Memory B cell (primary cell): ENCODE measurements at regions not wholly inside any gene's neighbourhood (a gene's known extent, or its start where the extent isn't known, plus 50 kb on each side); places are given as distances from the start of the nearest gene placed in this dataset.
"Not testable (repeated sequence)": the region's sequence is repeated elsewhere in the genome, so short reads cannot be mapped to it uniquely, and the experiment has no call there.

ENCODE experiments used
- ATAC-seq: fragments of 150-1000 bp; cut with Tn5 transposase; 2 replicates; pipeline ENCODE4 v1.10.0; 2021; ENCODE audit warnings: low read depth, mild to moderate bottlenecking, moderate library complexity
- DNase-seq, 2 donors: peaks; one replicate each; pipeline ENCODE4 v3.0.0; 2022; ENCODE audit warnings: low spot score in 2 of 2
- H3K27ac Mint-ChIP-seq: one replicate; pipeline ENCODE4 v1.8.0; 2022; ENCODE audit warnings: mild to moderate bottlenecking, moderate library complexity, mixed read lengths
- H3K27me3 Mint-ChIP-seq: one replicate; pipeline ENCODE4 v1.8.0; 2022; ENCODE audit warnings: mixed read lengths
- H3K36me3 Mint-ChIP-seq: one replicate; pipeline ENCODE4 v1.8.0; 2022; ENCODE audit warnings: mild to moderate bottlenecking, mixed read lengths
- H3K4me1 Mint-ChIP-seq: one replicate; pipeline ENCODE4 v1.8.0; 2022; ENCODE audit warnings: mixed read lengths
- H3K4me3 Mint-ChIP-seq: one replicate; pipeline ENCODE4 v1.8.0; 2022; ENCODE audit warnings: mild to moderate bottlenecking, moderate library complexity, mixed read lengths
- H3K9me3 Mint-ChIP-seq: one replicate; pipeline ENCODE4 v1.8.0; 2022; ENCODE audit warnings: mixed read lengths

DNA sequence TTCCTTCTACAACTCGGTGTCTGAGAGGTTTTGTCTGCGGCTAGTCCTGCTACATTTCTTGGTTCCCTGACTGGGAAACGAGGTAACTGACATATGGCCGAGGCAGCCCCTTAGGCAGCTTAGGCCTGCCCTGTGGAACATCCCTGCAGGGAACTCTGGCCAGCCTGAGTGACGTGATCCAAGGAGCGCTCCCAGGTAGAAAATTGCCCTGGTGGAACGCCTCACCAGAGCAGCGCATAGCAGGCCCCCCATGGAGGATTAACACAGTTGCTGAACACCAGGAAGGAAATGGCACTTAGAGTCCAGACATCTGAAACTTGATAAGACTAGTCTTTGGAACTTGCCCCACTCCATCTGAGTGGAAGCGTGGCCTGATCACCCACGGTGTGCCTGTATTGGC lies 837.4 kb upstream of the NDST4 start:
- Mint-ChIP-seq H3K36me3 (no peaks in the 10 kb centered on the region), H3K9me3 (no peaks in the 10 kb centered on the region), H3K27ac (no peak overlapping the region), H3K4me3 (no peak overlapping the region), H3K27me3 (no peaks in the 10 kb centered on the region), H3K4me1 (no peaks in the 10 kb centered on the region)
- DNase-seq: no peak
- ATAC-seq: no peak

DNA sequence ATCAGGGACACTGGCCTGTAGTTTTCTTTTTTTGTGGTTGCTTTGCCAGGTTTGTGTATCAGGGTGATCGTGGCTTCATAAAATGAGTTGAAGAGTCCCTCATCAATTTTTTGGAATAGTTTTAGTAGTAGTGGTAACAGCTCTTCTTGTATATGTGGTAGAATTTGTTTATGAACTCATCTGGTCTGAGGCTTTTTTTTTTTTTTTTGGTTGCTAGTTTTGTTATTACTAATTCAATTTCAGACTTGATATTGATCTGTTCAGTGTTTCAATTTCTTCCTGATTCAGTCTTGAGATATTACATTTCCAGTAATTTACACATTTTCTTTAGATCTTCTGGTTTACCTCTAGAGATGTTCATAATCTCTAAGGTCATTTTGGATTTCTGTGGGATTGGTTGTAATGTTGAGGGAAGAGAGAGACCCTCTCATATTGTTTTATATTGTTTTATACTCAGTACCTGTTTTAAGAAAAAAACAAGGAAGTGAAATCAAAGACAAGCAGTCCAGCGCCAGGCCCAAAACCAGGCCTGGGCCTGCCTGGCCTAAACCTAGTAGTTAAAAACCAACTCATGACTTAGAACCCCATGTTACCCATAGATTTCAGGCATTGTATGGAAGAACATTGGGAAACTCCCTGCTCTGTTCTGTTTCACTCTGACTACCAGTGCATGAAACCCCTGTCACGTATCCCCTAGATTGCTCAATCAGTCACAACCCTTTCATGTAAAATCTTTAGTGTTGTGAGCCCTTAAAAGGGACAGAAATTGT lies 836.7 kb upstream of the NDST4 start:
- not testable (repeated sequence) for H3K9me3 Mint-ChIP-seq, H3K4me3 Mint-ChIP-seq, ATAC-seq, H3K36me3 Mint-ChIP-seq, H3K27me3 Mint-ChIP-seq, H3K4me1 Mint-ChIP-seq, H3K27ac Mint-ChIP-seq, DNase-seq

DNA sequence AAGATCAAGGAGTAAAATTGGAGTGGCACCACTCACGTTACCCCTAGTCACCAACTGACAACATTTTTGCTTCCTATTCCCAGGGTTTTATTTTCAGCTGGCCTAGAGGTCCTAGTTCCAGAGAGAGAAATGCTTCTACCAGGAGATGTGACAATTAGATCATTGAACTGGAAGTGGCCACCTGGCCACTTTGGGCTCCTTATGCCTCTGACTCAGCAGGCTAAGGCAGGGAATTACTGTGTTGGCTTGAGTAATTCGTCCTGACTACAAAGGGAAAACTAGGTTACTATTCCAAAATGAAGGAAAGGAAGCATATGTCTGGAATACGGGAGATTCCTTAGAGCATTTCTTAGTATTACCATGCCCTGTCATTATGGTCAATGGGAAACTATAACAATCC lies 831.6 kb upstream of the NDST4 start:
- no peak overlapping the region for H3K4me3 Mint-ChIP-seq
- no peaks in the 10 kb centered on the region for H3K9me3 Mint-ChIP-seq
- no peak for ATAC-seq
- no peak overlapping the region for H3K27ac Mint-ChIP-seq
- no peaks in the 10 kb centered on the region for H3K36me3 Mint-ChIP-seq
- no peaks in the 10 kb centered on the region for H3K27me3 Mint-ChIP-seq
- DNase-seq: no peak
- no peaks in the 10 kb centered on the region for H3K4me1 Mint-ChIP-seq

GRCh38 chr4:115944146-115944905 lies 830.9 kb upstream of the NDST4 start:
- Mint-ChIP-seq H3K4me1 (no peaks in the 10 kb centered on the region), H3K27ac (no peak overlapping the region), H3K36me3 (no peaks in the 10 kb centered on the region), H3K4me3 (no peak overlapping the region), H3K9me3 (no peaks in the 10 kb centered on the region), H3K27me3 (no peaks in the 10 kb centered on the region)
- DNase-seq (no peak), ATAC-seq (no peak)

- H3K4me3 Mint-ChIP-seq: no peak overlapping the region
- ATAC-seq (no peak), DNase-seq (no peak)
- H3K9me3 Mint-ChIP-seq: peaks cover 2% of the 10 kb centered on the region
- H3K4me1 Mint-ChIP-seq: no peaks in the 10 kb centered on the region
- H3K27ac Mint-ChIP-seq: no peak overlapping the region
- no peaks in the 10 kb centered on the region for H3K36me3 Mint-ChIP-seq
- no peaks in the 10 kb centered on the region for H3K27me3 Mint-ChIP-seq
These were observed 825.5 kb upstream of the NDST4 start for GRCh38 chr4:115938764-115939443.

GRCh38 chr4:115929373-115929772 lies 816.0 kb upstream of the NDST4 start:
- H3K4me3 Mint-ChIP-seq: no peak overlapping the region
- ATAC-seq: no peak
- H3K27me3 Mint-ChIP-seq: no peaks in the 10 kb centered on the region
- no peak for DNase-seq
- H3K4me1 Mint-ChIP-seq: no peaks in the 10 kb centered on the region
- no peak overlapping the region for H3K27ac Mint-ChIP-seq
- H3K9me3 Mint-ChIP-seq: no peaks in the 10 kb centered on the region
- H3K36me3 Mint-ChIP-seq: no peaks in the 10 kb centered on the region

- ATAC-seq (no peak), DNase-seq (no peak)
- Mint-ChIP-seq H3K4me1 (no peaks in the 10 kb centered on the region), H3K27me3 (no peaks in the 10 kb centered on the region), H3K27ac (no peak overlapping the region), H3K9me3 (no peaks in the 10 kb centered on the region), H3K36me3 (no peaks in the 10 kb centered on the region), H3K4me3 (no peak overlapping the region)
These were observed 814.0 kb upstream of the NDST4 start for GRCh38 chr4:115927382-115927781.

- no peak overlapping the region for H3K27ac Mint-ChIP-seq
- ATAC-seq (no peak), DNase-seq (no peak)
- H3K4me1 Mint-ChIP-seq: no peaks in the 10 kb centered on the region
- H3K36me3 Mint-ChIP-seq: no peaks in the 10 kb centered on the region
- peaks cover 1% of the 10 kb centered on the region for H3K27me3 Mint-ChIP-seq
- H3K9me3 Mint-ChIP-seq: peaks cover 2% of the 10 kb centered on the region
- no peak overlapping the region for H3K4me3 Mint-ChIP-seq
These were observed 809.7 kb upstream of the NDST4 start for GRCh38 chr4:115923152-115923551.

- no peak overlapping the region for H3K27ac Mint-ChIP-seq
- no peak overlapping the region for H3K4me3 Mint-ChIP-seq
- H3K27me3 Mint-ChIP-seq: peaks cover 1% of the 10 kb centered on the region
- DNase-seq (no peak), ATAC-seq (no peak)
- peaks cover 2% of the 10 kb centered on the region for H3K9me3 Mint-ChIP-seq
- no peaks in the 10 kb centered on the region for H3K4me1 Mint-ChIP-seq
- no peaks in the 10 kb centered on the region for H3K36me3 Mint-ChIP-seq
These were observed 807.2 kb upstream of the NDST4 start for GRCh38 chr4:115920637-115921036.

- DNase-seq: no peak
- Mint-ChIP-seq H3K4me1 (no peaks in the 10 kb centered on the region), H3K9me3 (peaks cover 2% of the 10 kb centered on the region), H3K4me3 (no peak overlapping the region), H3K27me3 (peaks cover 1% of the 10 kb centered on the region), H3K27ac (no peak overlapping the region), H3K36me3 (no peaks in the 10 kb centered on the region)
- no peak for ATAC-seq
These were observed 804.7 kb upstream of the NDST4 start for GRCh38 chr4:115918149-115918548.

DNA sequence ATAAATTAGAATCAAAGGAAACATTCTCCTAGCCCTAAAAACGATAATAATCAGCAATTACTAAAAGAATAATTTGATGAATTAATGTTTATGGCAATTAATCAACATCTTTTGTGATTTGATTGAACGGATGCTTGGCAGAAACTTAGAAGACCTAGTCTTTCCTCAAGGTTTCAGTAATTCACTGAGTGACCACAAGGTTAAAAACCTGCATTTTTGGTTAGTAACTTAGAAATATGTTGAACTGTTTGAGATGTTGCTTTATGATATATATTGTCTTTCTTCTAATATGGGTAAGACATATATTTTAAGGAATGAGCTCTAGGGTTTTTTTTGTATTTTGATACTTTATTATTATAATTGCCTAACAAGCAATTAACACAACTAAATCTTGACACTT lies 793.0 kb upstream of the NDST4 start:
- Mint-ChIP-seq H3K36me3 (no peaks in the 10 kb centered on the region), H3K27me3 (no peaks in the 10 kb centered on the region), H3K27ac (no peak overlapping the region), H3K4me3 (no peak overlapping the region), H3K4me1 (no peaks in the 10 kb centered on the region), H3K9me3 (peaks cover 7% of the 10 kb centered on the region)
- DNase-seq (no peak), ATAC-seq (no peak)

DNA sequence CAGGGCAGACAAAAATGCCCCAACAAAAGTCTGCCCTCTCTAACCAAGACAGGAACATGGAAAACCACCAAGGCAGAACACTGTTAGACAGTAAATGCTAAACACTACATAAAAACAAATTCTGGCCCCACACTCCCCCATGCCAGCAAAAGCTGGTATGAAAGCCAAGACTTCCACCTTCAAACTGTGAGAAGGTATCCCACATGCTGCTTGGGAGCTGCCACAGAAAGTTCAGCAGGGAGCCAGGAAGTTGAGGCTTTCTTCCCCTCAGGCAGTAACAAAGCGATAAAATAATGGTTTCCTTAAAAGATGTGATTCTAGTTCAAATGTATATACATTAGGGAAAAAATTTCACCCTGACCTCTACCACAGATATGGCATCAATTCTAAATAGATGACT lies 770.4 kb upstream of the NDST4 start:
- ATAC-seq: no peak
- H3K36me3 Mint-ChIP-seq: no peaks in the 10 kb centered on the region

GRCh38 chr4:115883231-115883630 lies 769.8 kb upstream of the NDST4 start:
- Mint-ChIP-seq H3K4me1 (no peaks in the 10 kb centered on the region), H3K27me3 (no peaks in the 10 kb centered on the region), H3K36me3 (no peaks in the 10 kb centered on the region), H3K9me3 (no peaks in the 10 kb centered on the region), H3K4me3 (no peak overlapping the region), H3K27ac (no peak overlapping the region)
- ATAC-seq (no peak), DNase-seq (no peak)

More for the DNA sequence above, 770.4 kb upstream of the NDST4 start:
- Mint-ChIP-seq H3K4me3 (no peak overlapping the region), H3K9me3 (no peaks in the 10 kb centered on the region), H3K27ac (no peak overlapping the region), H3K27me3 (no peaks in the 10 kb centered on the region), H3K4me1 (no peaks in the 10 kb centered on the region)
- DNase-seq: no peak

GRCh38 chr4:115873048-115873447 lies 759.6 kb upstream of the NDST4 start:
- peaks cover 1% of the 10 kb centered on the region for H3K9me3 Mint-ChIP-seq
- ATAC-seq (no peak), DNase-seq (no peak)
- H3K27me3 Mint-ChIP-seq: no peaks in the 10 kb centered on the region
- H3K36me3 Mint-ChIP-seq: no peaks in the 10 kb centered on the region
- H3K4me1 Mint-ChIP-seq: no peaks in the 10 kb centered on the region
- H3K4me3 Mint-ChIP-seq: no peak overlapping the region
- H3K27ac Mint-ChIP-seq: no peak overlapping the region
